ENCODE measurements at regions not wholly inside any gene's neighbourhood (a gene's known extent, or its start where the extent isn't known, plus 50 kb on each side); places are given as distances from the start of the nearest gene placed in this dataset.
"Not testable (repeated sequence)": the region's sequence is repeated elsewhere in the genome, so short reads cannot be mapped to it uniquely, and the experiment has no call there.

GRCh38 chr2:82027921-82028615, 1723.5 kb upstream of the LRRTM1 start:
- peaks cover 13% of the 10 kb centered on the region for H3K9me3 Mint-ChIP-seq (ENCODE audit: low read depth)
- CTCF ChIA-PET, result no interaction called here
- intact Hi-C loops (cut with DNase I, micrococcal nuclease), result no loop called here
- H3K27me3 Mint-ChIP-seq, result no peaks in the 10 kb centered on the region
- ATAC-seq (no peak), DNase-seq (no peak)
- POLR2A ChIA-PET, result no interaction called here
- no peaks in the 10 kb centered on the region for H3K36me3 Mint-ChIP-seq (ENCODE audit: low read depth)
- no peak overlapping the region for H3K4me3 Mint-ChIP-seq
- H3K4me1 Mint-ChIP-seq, result no peaks in the 10 kb centered on the region
- H3K27ac Mint-ChIP-seq, result no peak overlapping the region

DNA sequence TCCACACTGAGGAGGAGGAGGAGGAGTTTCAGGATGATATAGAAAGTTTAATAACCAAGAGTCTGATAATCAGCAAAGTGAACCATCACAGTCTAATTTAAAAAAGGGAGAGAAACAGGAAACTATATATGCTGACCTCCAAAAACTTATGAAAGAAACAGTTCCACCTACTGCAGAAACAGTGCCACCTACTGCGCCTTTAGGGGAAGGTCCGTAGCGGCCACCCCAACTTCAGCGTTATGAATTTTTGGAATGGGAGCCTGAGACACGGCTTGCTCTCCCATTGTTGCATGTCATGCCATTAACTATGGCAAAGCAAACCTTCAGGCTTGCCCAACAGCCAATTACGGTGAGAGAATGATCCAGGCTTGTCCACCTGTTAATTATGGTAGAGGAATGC, 1719.2 kb upstream of the LRRTM1 start:
- no peak overlapping the region for H3K27ac Mint-ChIP-seq
- intact Hi-C loops (cut with DNase I, micrococcal nuclease), result no loop called here
- H3K4me1 Mint-ChIP-seq, result no peaks in the 10 kb centered on the region
- DNase-seq (no peak), ATAC-seq (no peak)
- CTCF ChIA-PET, result no interaction called here
- POLR2A ChIA-PET, result no interaction called here
- no peaks in the 10 kb centered on the region for H3K36me3 Mint-ChIP-seq (ENCODE audit: low read depth)
- H3K4me3 Mint-ChIP-seq, result no peak overlapping the region
- peaks cover 11% of the 10 kb centered on the region for H3K9me3 Mint-ChIP-seq (ENCODE audit: low read depth)
- H3K27me3 Mint-ChIP-seq, result no peaks in the 10 kb centered on the region

GRCh38 chr2:82013641-82014040, 1709.1 kb upstream of the LRRTM1 start:
- Mint-ChIP-seq H3K4me1 (no peaks in the 10 kb centered on the region), H3K4me3 (no peak overlapping the region)
- intact Hi-C loops (cut with DNase I, micrococcal nuclease), result no loop called here

DNA sequence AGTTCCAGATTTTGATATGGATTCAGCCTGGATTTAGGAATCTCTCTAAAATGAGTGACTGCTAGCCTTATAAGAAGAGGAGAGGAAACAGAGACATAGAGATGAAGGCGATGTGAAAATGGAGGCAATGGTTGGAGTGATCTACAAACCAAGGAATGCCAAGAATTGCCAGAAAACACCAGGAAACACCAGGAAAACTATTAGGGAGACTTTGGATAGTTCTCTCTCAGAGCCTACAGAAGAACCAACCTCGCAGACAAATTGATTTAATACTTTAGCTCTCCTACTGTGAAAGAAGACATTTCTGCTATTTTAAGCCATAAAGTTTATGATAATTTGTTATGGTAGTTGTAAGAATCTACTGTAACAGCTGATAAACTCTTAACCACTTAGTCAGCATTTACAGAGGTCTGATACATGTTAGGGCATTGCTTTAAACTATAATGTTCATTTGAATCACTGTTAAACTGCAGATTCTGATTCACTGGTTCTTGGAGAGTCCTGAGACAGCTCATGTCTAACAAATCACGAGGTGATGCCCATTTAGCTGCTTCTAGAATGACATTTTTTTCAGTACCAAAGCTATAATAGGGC, 1702.6 kb upstream of the LRRTM1 start:
- DNase-seq (no peak), ATAC-seq (no peak)
- intact Hi-C loops (cut with DNase I, micrococcal nuclease), result no loop called here
- H3K9me3 Mint-ChIP-seq (ENCODE audit: low read depth), result peaks cover 6% of the 10 kb centered on the region
- no peak overlapping the region for H3K4me3 Mint-ChIP-seq
- ChIA-PET CTCF (no interaction called here), POLR2A (no interaction called here)
- no peaks in the 10 kb centered on the region for H3K36me3 Mint-ChIP-seq (ENCODE audit: low read depth)
- no peaks in the 10 kb centered on the region for H3K4me1 Mint-ChIP-seq
- no peak overlapping the region for H3K27ac Mint-ChIP-seq
- no peaks in the 10 kb centered on the region for H3K27me3 Mint-ChIP-seq

More at GRCh38 chr2:82013641-82014040, 1709.1 kb upstream of the LRRTM1 start:
- no peak for DNase-seq
- CTCF ChIA-PET, result no interaction called here
- Mint-ChIP-seq H3K9me3 (ENCODE audit: low read depth) (peaks cover 2% of the 10 kb centered on the region), H3K36me3 (ENCODE audit: low read depth) (no peaks in the 10 kb centered on the region), H3K27me3 (no peaks in the 10 kb centered on the region), H3K27ac (no peak overlapping the region)
- no peak for ATAC-seq
- POLR2A ChIA-PET, result no interaction called here

- H3K27ac Mint-ChIP-seq; H3K9me3 Mint-ChIP-seq (ENCODE audit: low read depth); H3K27me3 Mint-ChIP-seq; POLR2A ChIA-PET; H3K36me3 Mint-ChIP-seq (ENCODE audit: low read depth); intact Hi-C loops (cut with DNase I, micrococcal nuclease); DNase-seq; CTCF ChIA-PET; H3K4me3 Mint-ChIP-seq; ATAC-seq; H3K4me1 Mint-ChIP-seq: not testable (repeated sequence)
These were observed 1701.3 kb upstream of the LRRTM1 start for GRCh38 chr2:82005889-82006288.

DNA sequence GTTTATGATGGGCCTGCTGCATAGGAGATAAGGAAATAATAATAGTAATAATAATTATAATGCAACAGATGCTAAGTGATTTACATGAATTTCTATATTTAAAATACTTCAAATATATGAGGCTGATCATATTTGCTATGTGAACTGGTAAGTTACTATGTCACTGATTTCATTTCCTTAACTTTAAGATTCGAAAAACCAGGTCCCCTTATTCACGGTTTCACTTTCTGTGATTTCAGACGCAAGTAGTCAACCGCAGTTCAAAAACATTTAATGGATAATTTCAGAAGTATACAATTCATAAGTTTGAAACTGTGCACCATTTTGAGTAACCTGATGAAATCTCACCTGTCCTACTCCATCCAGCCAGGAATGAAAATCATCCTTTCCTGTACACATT, 1697.1 kb upstream of the LRRTM1 start:
- ChIA-PET POLR2A (no interaction called here), CTCF (no interaction called here)
- DNase-seq (no peak), ATAC-seq (no peak)
- Mint-ChIP-seq H3K9me3 (ENCODE audit: low read depth) (peaks cover 4% of the 10 kb centered on the region), H3K27ac (no peak overlapping the region), H3K36me3 (ENCODE audit: low read depth) (no peaks in the 10 kb centered on the region), H3K27me3 (no peaks in the 10 kb centered on the region), H3K4me1 (no peaks in the 10 kb centered on the region), H3K4me3 (no peak overlapping the region)
- intact Hi-C loops (cut with DNase I, micrococcal nuclease), result no loop called here

DNA sequence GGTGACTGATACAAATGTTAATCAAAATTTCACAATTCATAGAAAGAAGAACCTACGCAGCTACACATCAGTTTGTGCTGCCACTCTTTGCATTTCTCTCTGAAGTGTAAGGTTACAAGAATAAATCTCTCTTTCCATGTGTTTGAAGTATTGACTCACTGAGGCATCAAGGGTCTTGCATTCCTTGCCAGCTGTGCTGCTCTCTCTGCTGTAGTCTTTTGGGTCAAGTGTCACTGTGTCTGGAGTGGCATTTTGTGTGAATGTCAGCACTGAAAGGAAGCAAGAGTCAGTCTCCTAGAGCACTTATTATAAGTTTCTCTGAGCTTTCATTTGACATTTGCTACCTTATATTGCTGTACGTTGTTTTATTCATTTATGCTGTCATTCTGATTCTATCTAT, 1696.1 kb upstream of the LRRTM1 start:
- DNase-seq (no peak), ATAC-seq (no peak)
- no peak overlapping the region for H3K4me3 Mint-ChIP-seq
- H3K36me3 Mint-ChIP-seq (ENCODE audit: low read depth), result no peaks in the 10 kb centered on the region
- peaks cover 6% of the 10 kb centered on the region for H3K9me3 Mint-ChIP-seq (ENCODE audit: low read depth)
- no peaks in the 10 kb centered on the region for H3K27me3 Mint-ChIP-seq
- no peak overlapping the region for H3K27ac Mint-ChIP-seq
- intact Hi-C loops (cut with DNase I, micrococcal nuclease), result no loop called here
- POLR2A ChIA-PET, result no interaction called here
- CTCF ChIA-PET, result no interaction called here
- H3K4me1 Mint-ChIP-seq, result no peaks in the 10 kb centered on the region

DNA sequence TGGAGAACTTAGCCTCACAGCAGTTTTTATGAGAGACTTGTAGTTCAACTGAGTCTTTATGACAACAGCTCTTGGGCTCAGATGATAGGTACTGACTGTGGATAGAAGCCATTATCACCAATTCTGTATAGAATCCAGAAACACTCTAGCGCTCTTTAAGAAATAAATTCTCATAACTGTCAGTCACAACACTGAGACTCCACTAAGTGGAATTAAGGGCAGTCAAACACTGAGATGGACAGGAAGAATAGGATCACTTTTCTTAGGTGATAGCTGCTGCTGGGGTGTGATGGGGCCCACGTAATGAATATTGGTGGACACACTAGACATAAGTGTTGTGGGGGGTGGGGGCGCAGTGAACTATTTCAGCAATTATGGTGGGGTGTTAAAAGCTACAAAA, 1691.8 kb upstream of the LRRTM1 start:
- POLR2A ChIA-PET, result no interaction called here
- CTCF ChIA-PET, result no interaction called here
- ATAC-seq (no peak), DNase-seq (no peak)
- H3K9me3 Mint-ChIP-seq (ENCODE audit: low read depth), result peaks cover 8% of the 10 kb centered on the region
- no peaks in the 10 kb centered on the region for H3K27me3 Mint-ChIP-seq
- intact Hi-C loops (cut with DNase I, micrococcal nuclease), result no loop called here
- H3K27ac Mint-ChIP-seq, result no peak overlapping the region
- H3K4me3 Mint-ChIP-seq, result no peak overlapping the region
- no peaks in the 10 kb centered on the region for H3K36me3 Mint-ChIP-seq (ENCODE audit: low read depth)
- H3K4me1 Mint-ChIP-seq, result no peaks in the 10 kb centered on the region

DNA sequence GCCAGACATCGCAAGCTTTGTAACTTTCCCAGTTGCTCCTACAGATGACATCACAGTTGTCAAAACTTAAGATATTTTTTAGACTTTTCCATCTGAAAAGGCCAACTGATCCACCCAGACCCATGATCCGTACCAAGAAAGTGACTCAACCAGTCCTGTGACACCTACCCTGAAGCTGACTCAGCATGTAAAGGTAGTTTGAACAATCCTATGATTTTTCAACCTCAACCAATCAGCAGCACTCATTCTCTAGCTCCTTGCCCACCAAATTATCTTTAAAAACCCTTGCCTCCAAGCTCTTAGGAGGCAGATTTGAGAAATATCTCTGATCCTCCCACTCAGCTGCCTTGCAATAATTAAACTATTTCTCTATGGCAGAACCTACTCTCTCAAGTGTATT, 1686.7 kb upstream of the LRRTM1 start:
- ChIA-PET POLR2A (no interaction called here), CTCF (no interaction called here)
- Mint-ChIP-seq H3K27me3 (no peaks in the 10 kb centered on the region), H3K27ac (no peak overlapping the region), H3K4me3 (no peak overlapping the region), H3K4me1 (no peaks in the 10 kb centered on the region), H3K9me3 (ENCODE audit: low read depth) (peaks cover 10% of the 10 kb centered on the region), H3K36me3 (ENCODE audit: low read depth) (no peaks in the 10 kb centered on the region)
- intact Hi-C loops (cut with DNase I, micrococcal nuclease), result no loop called here
- ATAC-seq (no peak), DNase-seq (no peak)

DNA sequence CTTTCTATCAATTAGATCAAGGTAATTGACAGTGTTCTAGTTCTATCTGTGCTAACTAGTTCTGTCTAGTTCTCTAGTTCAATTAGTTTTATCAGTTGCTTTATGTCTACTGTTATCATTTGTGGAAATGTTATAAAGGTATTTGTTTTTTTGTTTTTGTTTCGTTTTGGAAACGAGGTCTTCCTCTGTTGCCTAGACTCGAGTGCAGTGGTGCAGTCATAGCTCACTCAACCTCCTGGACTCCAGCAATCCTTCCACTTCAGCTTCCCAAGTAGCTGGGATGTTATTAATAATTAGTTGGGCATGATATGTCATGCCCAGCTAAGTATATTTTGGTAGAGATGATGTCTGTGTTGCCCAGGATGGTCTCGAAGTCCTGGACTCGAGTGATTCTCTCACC, 1682.8 kb upstream of the LRRTM1 start:
- H3K9me3 Mint-ChIP-seq (ENCODE audit: low read depth), result peaks cover 10% of the 10 kb centered on the region
- H3K4me3 Mint-ChIP-seq, result no peak overlapping the region
- DNase-seq (no peak), ATAC-seq (no peak)
- H3K27ac Mint-ChIP-seq, result no peak overlapping the region
- intact Hi-C loops (cut with DNase I, micrococcal nuclease), result no loop called here
- no peaks in the 10 kb centered on the region for H3K27me3 Mint-ChIP-seq
- no peaks in the 10 kb centered on the region for H3K4me1 Mint-ChIP-seq
- POLR2A ChIA-PET, result no interaction called here
- no peaks in the 10 kb centered on the region for H3K36me3 Mint-ChIP-seq (ENCODE audit: low read depth)
- CTCF ChIA-PET, result no interaction called here

GRCh38 chr2:81984969-81985637, 1680.6 kb upstream of the LRRTM1 start:
- H3K4me3 Mint-ChIP-seq, result no peak overlapping the region
- intact Hi-C loops (cut with DNase I, micrococcal nuclease), result no loop called here
- H3K9me3 Mint-ChIP-seq (ENCODE audit: low read depth), result peaks cover 10% of the 10 kb centered on the region
- CTCF ChIA-PET, result no interaction called here
- DNase-seq (no peak), ATAC-seq (no peak)
- POLR2A ChIA-PET, result interaction anchor here (0.6 kb wide), 1 partner anchor 472 kb away, joined by 3 read pairs; no protein-coding TSS in a partner anchor
- H3K4me1 Mint-ChIP-seq, result no peaks in the 10 kb centered on the region
- H3K36me3 Mint-ChIP-seq (ENCODE audit: low read depth), result no peaks in the 10 kb centered on the region
- H3K27ac Mint-ChIP-seq, result no peak overlapping the region
- no peaks in the 10 kb centered on the region for H3K27me3 Mint-ChIP-seq

DNA sequence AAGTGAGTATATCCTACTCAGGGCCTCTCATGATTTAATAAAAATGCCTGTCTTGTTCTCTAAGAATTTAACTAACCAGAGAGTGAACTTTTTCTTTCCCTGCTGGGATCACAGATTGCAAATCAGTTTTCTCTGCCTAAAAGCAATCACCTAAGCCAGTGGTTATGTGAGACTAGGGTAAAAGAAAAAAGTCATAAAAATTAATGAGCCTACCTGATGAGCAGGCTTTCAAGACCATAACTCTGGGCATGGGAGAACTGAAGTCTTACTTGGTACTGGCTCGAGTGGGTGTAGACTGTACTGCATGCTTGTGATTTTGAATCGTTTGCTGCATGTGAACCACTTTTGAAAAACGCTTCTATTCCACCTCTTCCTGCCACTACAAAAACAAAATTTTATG, 1677.0 kb upstream of the LRRTM1 start:
- no peak overlapping the region for H3K4me3 Mint-ChIP-seq
- intact Hi-C loops (cut with DNase I, micrococcal nuclease), result no loop called here
- H3K36me3 Mint-ChIP-seq (ENCODE audit: low read depth), result no peaks in the 10 kb centered on the region
- no peak overlapping the region for H3K27ac Mint-ChIP-seq
- POLR2A ChIA-PET, result no interaction called here
- CTCF ChIA-PET, result no interaction called here
- H3K27me3 Mint-ChIP-seq, result no peaks in the 10 kb centered on the region
- ATAC-seq (no peak), DNase-seq (no peak)
- peaks cover 9% of the 10 kb centered on the region for H3K9me3 Mint-ChIP-seq (ENCODE audit: low read depth)
- no peaks in the 10 kb centered on the region for H3K4me1 Mint-ChIP-seq

Measured in activated CD4-positive, alpha-beta T cell treated with anti-CD3 and anti-CD28 coated beads for 36 hours (primary cell).